Stimulated activated naive B cell treated with anti-CD40 and anti-IgM and Interleukin-4, amounts not matched to agents 10 μg/mL and 1 μg/mL and 100 μg/mL, for 72 hours (primary cell): ENCODE measurements at regions not wholly inside any gene's neighbourhood (a gene's known extent, or its start where the extent isn't known, plus 50 kb on each side); places are given as distances from the start of the nearest gene placed in this dataset.

ENCODE experiments used
- ATAC-seq, 2 donors: fragments of 150-1000 bp; cut with Tn5 transposase; replicated peaks; 2 replicates each; pipeline ENCODE4 v1.10.0; 2021; ENCODE audit warnings: moderate library complexity in 1 of 2
- DNase-seq: peaks from one replicate; pipeline ENCODE4 v3.0.0; 2021
- H3K27ac Mint-ChIP-seq: one replicate; pipeline ENCODE4 v1.8.0; 2022; ENCODE audit warnings: mild to moderate bottlenecking, mixed read lengths
- H3K27me3 Mint-ChIP-seq, 2 donors: one replicate each; pipeline ENCODE4 v1.8.0; 2022; ENCODE audit warnings: mixed read lengths in 2 of 2
- H3K36me3 Mint-ChIP-seq, 2 donors: one replicate each; pipeline ENCODE4 v1.8.0; 2022; ENCODE audit warnings: mixed read lengths in 2 of 2, mild to moderate bottlenecking in 1 of 2
- H3K4me1 Mint-ChIP-seq, 2 donors: one replicate each; pipeline ENCODE4 v1.8.0; 2022; ENCODE audit warnings: mixed read lengths in 2 of 2, mild to moderate bottlenecking in 1 of 2
- H3K4me3 Mint-ChIP-seq, 2 donors: one replicate each; pipeline ENCODE4 v1.8.0; 2022; ENCODE audit warnings: mild to moderate bottlenecking in 2 of 2, mixed read lengths in 2 of 2, moderate library complexity in 1 of 2
- H3K9me3 Mint-ChIP-seq, 2 donors: one replicate each; pipeline ENCODE4 v1.8.0; 2022; ENCODE audit warnings: mixed read lengths in 2 of 2, mild to moderate bottlenecking in 1 of 2

- Mint-ChIP-seq H3K36me3 (no peaks in the 10 kb centered on the region), H3K9me3 (peaks cover 11 to 20% of the 10 kb centered on the region in 2 donors), H3K4me1 (no peaks in the 10 kb centered on the region), H3K27me3 (peaks cover 0 to 14% of the 10 kb centered on the region in 2 donors), H3K27ac (no peak overlapping the region), H3K4me3 (no peak overlapping the region)
- ATAC-seq (no peak), DNase-seq (no peak)
These were observed 70.1 kb downstream of the ZNF330 start for GRCh38 chr4:141290771-141291170.

GRCh38 chr4:141294306-141294705 is 73.6 kb downstream of the ZNF330 start:
- H3K27ac Mint-ChIP-seq = no peak overlapping the region
- ATAC-seq (no peak), DNase-seq (no peak)
- H3K36me3 Mint-ChIP-seq = no peaks in the 10 kb centered on the region
- no peak overlapping the region for H3K4me3 Mint-ChIP-seq
- no peaks in the 10 kb centered on the region for H3K4me1 Mint-ChIP-seq
- no peaks in the 10 kb centered on the region for H3K27me3 Mint-ChIP-seq
- H3K9me3 Mint-ChIP-seq = peaks cover 11 to 20% of the 10 kb centered on the region in 2 donors

- Mint-ChIP-seq H3K4me1 (no peaks in the 10 kb centered on the region), H3K27ac (no peak overlapping the region), H3K9me3 (no peaks in the 10 kb centered on the region), H3K27me3 (peaks cover 11 to 13% of the 10 kb centered on the region in 2 donors), H3K36me3 (no peaks in the 10 kb centered on the region), H3K4me3 (no peak overlapping the region)
- DNase-seq = no peak
- ATAC-seq = no peak
These were observed 80.5 kb downstream of the ZNF330 start for GRCh38 chr4:141301216-141301615.

- DNase-seq = no peak
- H3K27ac Mint-ChIP-seq = no peak overlapping the region
These were observed 82.2 kb downstream of the ZNF330 start for GRCh38 chr4:141302924-141303323.

GRCh38 chr4:141304346-141304745 is 83.7 kb downstream of the ZNF330 start:
- Mint-ChIP-seq H3K36me3 (no peaks in the 10 kb centered on the region), H3K9me3 (no peaks in the 10 kb centered on the region), H3K27ac (no peak overlapping the region), H3K4me1 (peaks cover 11 to 22% of the 10 kb centered on the region in 2 donors), H3K27me3 (peaks cover 11 to 13% of the 10 kb centered on the region in 2 donors), H3K4me3 (no peak overlapping the region)
- DNase-seq = no peak
- no peak for ATAC-seq

More at GRCh38 chr4:141302924-141303323, 82.2 kb downstream of the ZNF330 start:
- Mint-ChIP-seq H3K4me1 (peaks cover 5 to 11% of the 10 kb centered on the region in 2 donors), H3K27me3 (peaks cover 11 to 13% of the 10 kb centered on the region in 2 donors), H3K36me3 (no peaks in the 10 kb centered on the region), H3K9me3 (no peaks in the 10 kb centered on the region), H3K4me3 (no peak overlapping the region)
- ATAC-seq = no peak

- peaks cover 15 to 34% of the 10 kb centered on the region in 2 donors for H3K4me1 Mint-ChIP-seq
- no peaks in the 10 kb centered on the region for H3K9me3 Mint-ChIP-seq
- H3K27ac Mint-ChIP-seq = no peak overlapping the region
- H3K36me3 Mint-ChIP-seq = no peaks in the 10 kb centered on the region
- no peak for DNase-seq
- ATAC-seq = no peak
- H3K27me3 Mint-ChIP-seq = peaks cover 6 to 13% of the 10 kb centered on the region in 2 donors
- no peak overlapping the region for H3K4me3 Mint-ChIP-seq
These were observed 85.6 kb downstream of the ZNF330 start for GRCh38 chr4:141306331-141306730.

- DNase-seq (peak; percentile 78), ATAC-seq (peak; percentile 96 to 97)
- Mint-ChIP-seq H3K27ac (no peak overlapping the region), H3K9me3 (no peaks in the 10 kb centered on the region), H3K4me3 (peak overlapping the region in 1 of 2 donors; percentile 59), H3K27me3 (peaks cover 6 to 13% of the 10 kb centered on the region in 2 donors), H3K4me1 (peaks cover 16 to 39% of the 10 kb centered on the region in 2 donors), H3K36me3 (no peaks in the 10 kb centered on the region)
These were observed 86.6 kb downstream of the ZNF330 start for GRCh38 chr4:141307241-141307689.

- H3K9me3 Mint-ChIP-seq = no peaks in the 10 kb centered on the region
- peak; percentile 24 for DNase-seq
- peak; percentile 63 to 65 for ATAC-seq
- H3K4me3 Mint-ChIP-seq = no peak overlapping the region
- H3K27me3 Mint-ChIP-seq = peaks cover 7 to 15% of the 10 kb centered on the region in 2 donors
- no peak overlapping the region for H3K27ac Mint-ChIP-seq
- H3K4me1 Mint-ChIP-seq = peaks cover 16 to 39% of the 10 kb centered on the region in 2 donors
- H3K36me3 Mint-ChIP-seq = no peaks in the 10 kb centered on the region
These were observed 89.2 kb downstream of the ZNF330 start for GRCh38 chr4:141309874-141310273.

- no peaks in the 10 kb centered on the region for H3K9me3 Mint-ChIP-seq
- DNase-seq (no peak), ATAC-seq (no peak)
- H3K4me3 Mint-ChIP-seq = peak overlapping the region in 1 of 2 donors; percentile 31
- no peaks in the 10 kb centered on the region for H3K36me3 Mint-ChIP-seq
- H3K27ac Mint-ChIP-seq = no peak overlapping the region
- H3K4me1 Mint-ChIP-seq = peaks cover 16 to 39% of the 10 kb centered on the region in 2 donors
- H3K27me3 Mint-ChIP-seq = peaks cover 4 to 11% of the 10 kb centered on the region in 2 donors
These were observed 90.8 kb downstream of the ZNF330 start for GRCh38 chr4:141311246-141312204.

- Mint-ChIP-seq H3K9me3 (no peaks in the 10 kb centered on the region), H3K27ac (no peak overlapping the region), H3K36me3 (no peaks in the 10 kb centered on the region), H3K4me1 (peaks cover 6 to 14% of the 10 kb centered on the region in 2 donors), H3K27me3 (peaks cover 11 to 19% of the 10 kb centered on the region in 2 donors), H3K4me3 (no peak overlapping the region)
- ATAC-seq (no peak), DNase-seq (no peak)
These were observed 93.9 kb downstream of the ZNF330 start for GRCh38 chr4:141314627-141315026.

GRCh38 chr4:141328560-141329173 is 108.0 kb downstream of the ZNF330 start:
- Mint-ChIP-seq H3K4me1 (peaks cover 3 to 4% of the 10 kb centered on the region in 2 donors), H3K27ac (no peak overlapping the region), H3K27me3 (peaks cover 22 to 39% of the 10 kb centered on the region in 2 donors), H3K9me3 (no peaks in the 10 kb centered on the region), H3K4me3 (no peak overlapping the region), H3K36me3 (no peaks in the 10 kb centered on the region)
- no peak for DNase-seq
- ATAC-seq = no peak

GRCh38 chr4:141329174-141329569 is 108.5 kb downstream of the ZNF330 start:
- peaks cover 3 to 4% of the 10 kb centered on the region in 2 donors for H3K4me1 Mint-ChIP-seq
- no peak overlapping the region for H3K4me3 Mint-ChIP-seq
- no peaks in the 10 kb centered on the region for H3K9me3 Mint-ChIP-seq
- H3K27me3 Mint-ChIP-seq = peaks cover 22 to 44% of the 10 kb centered on the region in 2 donors
- no peaks in the 10 kb centered on the region for H3K36me3 Mint-ChIP-seq
- no peak overlapping the region for H3K27ac Mint-ChIP-seq
- DNase-seq = no peak
- ATAC-seq = no peak

- Mint-ChIP-seq H3K27ac (no peak overlapping the region), H3K27me3 (peaks cover 22 to 45% of the 10 kb centered on the region in 2 donors), H3K9me3 (no peaks in the 10 kb centered on the region), H3K4me3 (no peak overlapping the region), H3K4me1 (peaks cover 3 to 4% of the 10 kb centered on the region in 2 donors), H3K36me3 (no peaks in the 10 kb centered on the region)
- no peak for ATAC-seq
- DNase-seq = no peak
These were observed 109.9 kb downstream of the ZNF330 start for GRCh38 chr4:141330616-141331015.

GRCh38 chr4:141331534-141332358 is 111.1 kb downstream of the ZNF330 start:
- H3K27ac Mint-ChIP-seq = no peak overlapping the region
- H3K9me3 Mint-ChIP-seq = no peaks in the 10 kb centered on the region

More at GRCh38 chr4:141331534-141332358, 111.1 kb downstream of the ZNF330 start:
- no peak overlapping the region for H3K4me3 Mint-ChIP-seq
- no peak for DNase-seq
- no peak for ATAC-seq
- H3K27me3 Mint-ChIP-seq = peaks cover 25 to 50% of the 10 kb centered on the region in 2 donors
- H3K4me1 Mint-ChIP-seq = peaks cover 3 to 4% of the 10 kb centered on the region in 2 donors
- no peaks in the 10 kb centered on the region for H3K36me3 Mint-ChIP-seq
